Liver (tissue), 8 donors: ENCODE measurements at regions not wholly inside any gene's neighbourhood (a gene's known extent, or its start where the extent isn't known, plus 50 kb on each side); places are given as distances from the start of the nearest gene placed in this dataset.

Experiments
- DNase-seq: peaks from one replicate; pipeline ENCODE4 v3.0.0-alpha.2; 2017; ENCODE audit warnings: low spot score
- H3K27ac ChIP-seq, 2 donors: one replicate each; pipeline ENCODE4 v1.7.0; 2013; ENCODE audit warnings: inconsistent platforms in 2 of 2, low read length in 2 of 2, control low read depth in 1 of 2, low read depth in 1 of 2, mild to moderate bottlenecking in 1 of 2
- H3K27me3 ChIP-seq, 4 donors: one replicate each; pipeline versions ENCODE4 v1.6.1 to v1.7.0; 2013; ENCODE audit warnings: low read length in 3 of 4, inconsistent platforms in 1 of 4, mild to moderate bottlenecking in 1 of 4, moderate library complexity in 1 of 4; ENCODE audit not compliant: control insufficient read depth in 4 of 4, insufficient read depth in 4 of 4
- H3K36me3 ChIP-seq, 4 donors: one replicate each; pipeline versions ENCODE4 v1.6.1 to v1.7.0; 2013; ENCODE audit warnings: low read length in 3 of 4, mild to moderate bottlenecking in 3 of 4, low read depth in 1 of 4, moderate library complexity in 1 of 4; ENCODE audit not compliant: control insufficient read depth in 4 of 4, insufficient read depth in 3 of 4
- H3K4me1 ChIP-seq, 4 donors: one replicate each; pipeline versions ENCODE4 v1.6.1 to v1.7.0; 2013; ENCODE audit warnings: low read length in 3 of 4, mild to moderate bottlenecking in 3 of 4, moderate library complexity in 1 of 4; ENCODE audit not compliant: control insufficient read depth in 4 of 4, insufficient read depth in 4 of 4
- H3K4me3 ChIP-seq, 3 donors: one replicate each; pipeline versions ENCODE4 v1.6.1 to v1.7.0; 2013; ENCODE audit warnings: low read length in 3 of 3, control low read depth in 1 of 3, low read depth in 1 of 3, mild to moderate bottlenecking in 1 of 3
- H3K9ac ChIP-seq, 2 donors: one replicate each; pipeline ENCODE4 v1.7.0; 2013; ENCODE audit warnings: low read length in 2 of 2, mild to moderate bottlenecking in 2 of 2, moderate library complexity in 2 of 2, control low read depth in 1 of 2, low read depth in 1 of 2
- H3K9me3 ChIP-seq, 4 donors: one replicate each; pipeline versions ENCODE4 v1.6.1 to v1.7.0; 2013; ENCODE audit warnings: low read length in 3 of 4; ENCODE audit not compliant: control insufficient read depth in 4 of 4
- EGR1 ChIP-seq, 2 donors: IDR thresholded peaks; 2 replicates each; pipeline ENCODE4 v1.6.1; 2016 to 2018; ENCODE audit warnings: antibody characterized with exemption in 2 of 2, low read depth in 2 of 2
- FOXA1 ChIP-seq: IDR thresholded peaks from 2 replicates; pipeline ENCODE4 v1.6.1; 2016; ENCODE audit warnings: antibody characterized with exemption
- FOXA2 ChIP-seq: IDR thresholded peaks from 2 replicates; pipeline ENCODE4 v1.6.1; 2016; ENCODE audit warnings: antibody characterized with exemption
- GABPA ChIP-seq, 2 donors: IDR thresholded peaks in 1 of 2; conservative IDR thresholded peaks in 1 of 2; 2 replicates each; pipeline ENCODE4 v1.6.1; 2016; ENCODE audit warnings: antibody characterized with exemption in 2 of 2, mild to moderate bottlenecking in 1 of 2, moderate library complexity in 1 of 2
- HNF4A ChIP-seq, 2 donors: conservative IDR thresholded peaks; 2 replicates each; pipeline ENCODE4 v1.6.1; 2016; ENCODE audit warnings: antibody characterized with exemption in 2 of 2, mild to moderate bottlenecking in 2 of 2
- HNF4G ChIP-seq: IDR thresholded peaks from 2 replicates; pipeline ENCODE4 v1.6.1; 2016; ENCODE audit warnings: antibody characterized with exemption
- JUND ChIP-seq, 2 donors: IDR thresholded peaks; 2 replicates each; pipeline ENCODE4 v1.6.1; 2016; ENCODE audit warnings: antibody characterized with exemption in 2 of 2
- MAX ChIP-seq: IDR thresholded peaks from 2 replicates; pipeline ENCODE4 v1.6.1; 2016; ENCODE audit warnings: antibody characterized with exemption
- NR2F2 ChIP-seq: IDR thresholded peaks from 2 replicates; pipeline ENCODE4 v1.6.1; 2016; ENCODE audit warnings: antibody characterized with exemption
- RAD21 ChIP-seq, 2 donors: IDR thresholded peaks; 2 replicates each; pipeline ENCODE4 v1.6.1; 2016; ENCODE audit warnings: antibody characterized with exemption in 2 of 2, mild to moderate bottlenecking in 2 of 2
- RXRA ChIP-seq, 2 donors: IDR thresholded peaks; 2 replicates each; pipeline ENCODE4 v1.6.1; 2017 to 2018; ENCODE audit warnings: antibody characterized with exemption in 2 of 2, mild to moderate bottlenecking in 1 of 2
- SP1 ChIP-seq: IDR thresholded peaks from 2 replicates; pipeline ENCODE4 v1.6.1; 2018; ENCODE audit warnings: antibody characterized with exemption, mild to moderate bottlenecking
- TAF1 ChIP-seq: conservative IDR thresholded peaks from 2 replicates; pipeline ENCODE4 v1.6.1; 2016; ENCODE audit warnings: antibody characterized with exemption, mild to moderate bottlenecking
- YY1 ChIP-seq: IDR thresholded peaks from 2 replicates; pipeline ENCODE4 v1.6.1; 2016; ENCODE audit warnings: antibody characterized with exemption, mild to moderate bottlenecking
- WGBS: extraction: QIAGEN DNeasy Blood & Tissue Kit; methylation state at CpG from one replicate; pipeline ENCODE4 v1.1.7; 2013; 5-methylcytosine and 5-hydroxymethylcytosine counted together
- TF ChIP-seq, protein P1 (sequence below): fragments of 150-350 bp; IDR thresholded peaks from 2 replicates; pipeline ENCODE4 v1.5.1; 2017; ENCODE audit warnings: improper control_type of control experiment, low read depth, low read length; ENCODE audit not compliant: missing input control
- TF ChIP-seq, protein P2 (sequence below): IDR thresholded peaks from 2 replicates; pipeline ENCODE4 v1.6.1; 2016; ENCODE audit warnings: antibody characterized with exemption
- TF ChIP-seq, protein P3 (sequence below): IDR thresholded peaks from 2 replicates; pipeline ENCODE4 v1.6.1; 2016; ENCODE audit warnings: antibody characterized with exemption, mild to moderate bottlenecking
- TF ChIP-seq, protein P4 (sequence below): IDR thresholded peaks from 2 replicates; pipeline ENCODE4 v1.6.1; 2016; ENCODE audit warnings: antibody characterized with exemption
- donor health status: healthy.
- donor health status: healthy.
- donor health status: healthy.
- donor health status: healthy.
- donor health status: healthy.

GRCh38 chr10:78620985-78621799 lies 447.6 kb upstream of the ZMIZ1 start:
- Histone ChIP-seq H3K9ac (no peak overlapping the region), H3K9me3 (no peaks in the 10 kb centered on the region), H3K4me3 (no peak overlapping the region), H3K36me3 (no peaks in the 10 kb centered on the region), H3K27ac (no peak overlapping the region), H3K4me1 (no peaks in the 10 kb centered on the region), H3K27me3 (no peaks in the 10 kb centered on the region)
- DNase-seq = no peak
- 73% methylated on average over 9 of the region's 9 CpGs for WGBS
- no peak for TF ChIP-seq HNF4G
- no peak for TF ChIP-seq GABPA (IDR thresholded peaks at IDR 0.05 in 1 of 2, conservative IDR thresholded peaks at IDR 0.05 in 1 of 2)
- TF ChIP-seq YY1 = no peak
- no peak for TF ChIP-seq SP1
- TF ChIP-seq RAD21 (IDR thresholded peaks at IDR 0.05) = no peak
- TF ChIP-seq, protein P1, sequence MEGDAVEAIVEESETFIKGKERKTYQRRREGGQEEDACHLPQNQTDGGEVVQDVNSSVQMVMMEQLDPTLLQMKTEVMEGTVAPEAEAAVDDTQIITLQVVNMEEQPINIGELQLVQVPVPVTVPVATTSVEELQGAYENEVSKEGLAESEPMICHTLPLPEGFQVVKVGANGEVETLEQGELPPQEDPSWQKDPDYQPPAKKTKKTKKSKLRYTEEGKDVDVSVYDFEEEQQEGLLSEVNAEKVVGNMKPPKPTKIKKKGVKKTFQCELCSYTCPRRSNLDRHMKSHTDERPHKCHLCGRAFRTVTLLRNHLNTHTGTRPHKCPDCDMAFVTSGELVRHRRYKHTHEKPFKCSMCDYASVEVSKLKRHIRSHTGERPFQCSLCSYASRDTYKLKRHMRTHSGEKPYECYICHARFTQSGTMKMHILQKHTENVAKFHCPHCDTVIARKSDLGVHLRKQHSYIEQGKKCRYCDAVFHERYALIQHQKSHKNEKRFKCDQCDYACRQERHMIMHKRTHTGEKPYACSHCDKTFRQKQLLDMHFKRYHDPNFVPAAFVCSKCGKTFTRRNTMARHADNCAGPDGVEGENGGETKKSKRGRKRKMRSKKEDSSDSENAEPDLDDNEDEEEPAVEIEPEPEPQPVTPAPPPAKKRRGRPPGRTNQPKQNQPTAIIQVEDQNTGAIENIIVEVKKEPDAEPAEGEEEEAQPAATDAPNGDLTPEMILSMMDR = no peak
- no peak for TF ChIP-seq EGR1 (IDR thresholded peaks at IDR 0.05; ENCODE audit: low read depth in 2 of 2)
- no peak for TF ChIP-seq HNF4A (conservative IDR thresholded peaks at IDR 0.05)
- no peak for TF ChIP-seq FOXA2
- TF ChIP-seq, protein P2, sequence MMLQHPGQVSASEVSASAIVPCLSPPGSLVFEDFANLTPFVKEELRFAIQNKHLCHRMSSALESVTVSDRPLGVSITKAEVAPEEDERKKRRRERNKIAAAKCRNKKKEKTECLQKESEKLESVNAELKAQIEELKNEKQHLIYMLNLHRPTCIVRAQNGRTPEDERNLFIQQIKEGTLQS = no peak
- TF ChIP-seq, protein P3, sequence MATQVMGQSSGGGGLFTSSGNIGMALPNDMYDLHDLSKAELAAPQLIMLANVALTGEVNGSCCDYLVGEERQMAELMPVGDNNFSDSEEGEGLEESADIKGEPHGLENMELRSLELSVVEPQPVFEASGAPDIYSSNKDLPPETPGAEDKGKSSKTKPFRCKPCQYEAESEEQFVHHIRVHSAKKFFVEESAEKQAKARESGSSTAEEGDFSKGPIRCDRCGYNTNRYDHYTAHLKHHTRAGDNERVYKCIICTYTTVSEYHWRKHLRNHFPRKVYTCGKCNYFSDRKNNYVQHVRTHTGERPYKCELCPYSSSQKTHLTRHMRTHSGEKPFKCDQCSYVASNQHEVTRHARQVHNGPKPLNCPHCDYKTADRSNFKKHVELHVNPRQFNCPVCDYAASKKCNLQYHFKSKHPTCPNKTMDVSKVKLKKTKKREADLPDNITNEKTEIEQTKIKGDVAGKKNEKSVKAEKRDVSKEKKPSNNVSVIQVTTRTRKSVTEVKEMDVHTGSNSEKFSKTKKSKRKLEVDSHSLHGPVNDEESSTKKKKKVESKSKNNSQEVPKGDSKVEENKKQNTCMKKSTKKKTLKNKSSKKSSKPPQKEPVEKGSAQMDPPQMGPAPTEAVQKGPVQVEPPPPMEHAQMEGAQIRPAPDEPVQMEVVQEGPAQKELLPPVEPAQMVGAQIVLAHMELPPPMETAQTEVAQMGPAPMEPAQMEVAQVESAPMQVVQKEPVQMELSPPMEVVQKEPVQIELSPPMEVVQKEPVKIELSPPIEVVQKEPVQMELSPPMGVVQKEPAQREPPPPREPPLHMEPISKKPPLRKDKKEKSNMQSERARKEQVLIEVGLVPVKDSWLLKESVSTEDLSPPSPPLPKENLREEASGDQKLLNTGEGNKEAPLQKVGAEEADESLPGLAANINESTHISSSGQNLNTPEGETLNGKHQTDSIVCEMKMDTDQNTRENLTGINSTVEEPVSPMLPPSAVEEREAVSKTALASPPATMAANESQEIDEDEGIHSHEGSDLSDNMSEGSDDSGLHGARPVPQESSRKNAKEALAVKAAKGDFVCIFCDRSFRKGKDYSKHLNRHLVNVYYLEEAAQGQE = no peak
- no peak for TF ChIP-seq TAF1
- TF ChIP-seq, protein P4, sequence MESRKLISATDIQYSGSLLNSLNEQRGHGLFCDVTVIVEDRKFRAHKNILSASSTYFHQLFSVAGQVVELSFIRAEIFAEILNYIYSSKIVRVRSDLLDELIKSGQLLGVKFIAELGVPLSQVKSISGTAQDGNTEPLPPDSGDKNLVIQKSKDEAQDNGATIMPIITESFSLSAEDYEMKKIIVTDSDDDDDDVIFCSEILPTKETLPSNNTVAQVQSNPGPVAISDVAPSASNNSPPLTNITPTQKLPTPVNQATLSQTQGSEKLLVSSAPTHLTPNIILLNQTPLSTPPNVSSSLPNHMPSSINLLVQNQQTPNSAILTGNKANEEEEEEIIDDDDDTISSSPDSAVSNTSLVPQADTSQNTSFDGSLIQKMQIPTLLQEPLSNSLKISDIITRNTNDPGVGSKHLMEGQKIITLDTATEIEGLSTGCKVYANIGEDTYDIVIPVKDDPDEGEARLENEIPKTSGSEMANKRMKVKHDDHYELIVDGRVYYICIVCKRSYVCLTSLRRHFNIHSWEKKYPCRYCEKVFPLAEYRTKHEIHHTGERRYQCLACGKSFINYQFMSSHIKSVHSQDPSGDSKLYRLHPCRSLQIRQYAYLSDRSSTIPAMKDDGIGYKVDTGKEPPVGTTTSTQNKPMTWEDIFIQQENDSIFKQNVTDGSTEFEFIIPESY = no peak
- TF ChIP-seq NR2F2 = no peak
- no peak for TF ChIP-seq RXRA (IDR thresholded peaks at IDR 0.05)
- TF ChIP-seq MAX = no peak
- TF ChIP-seq JUND (IDR thresholded peaks at IDR 0.05) = no peak
- TF ChIP-seq FOXA1 = no peak
